ENCODE measurements at regions not wholly inside any gene's neighbourhood (a gene's known extent, or its start where the extent isn't known, plus 50 kb on each side); places are given as distances from the start of the nearest gene placed in this dataset.

DNA sequence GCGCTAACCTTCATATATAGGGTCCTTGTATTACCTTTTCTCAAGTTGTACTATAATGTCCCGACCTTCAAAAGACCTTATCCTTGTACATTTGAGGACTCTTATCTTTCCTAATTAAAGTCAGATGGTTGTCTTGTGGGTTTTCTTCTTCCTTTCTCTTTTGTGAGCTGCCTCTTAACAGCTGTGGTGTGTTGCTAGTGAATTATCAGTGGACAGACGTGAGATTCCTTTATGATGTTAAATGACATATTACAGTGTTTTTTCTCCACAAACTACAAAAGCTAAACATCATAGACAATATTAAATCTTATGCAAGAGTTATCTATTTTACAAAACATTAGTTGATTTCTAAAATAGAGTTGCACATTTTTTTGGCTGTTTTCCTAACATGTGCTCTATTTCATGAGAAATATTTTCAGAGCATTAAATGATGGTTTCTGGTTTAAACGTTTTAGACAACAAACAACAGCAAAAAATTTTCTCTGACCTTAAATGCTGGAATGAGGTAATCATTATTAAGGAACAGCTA is 272.2 kb upstream of the NPVF start:
- DNase-seq (ENCODE audit: low read depth), result no peak

GRCh38 chr7:25503306-25503705 is 275.0 kb upstream of the NPVF start:
- DNase-seq (ENCODE audit: low read depth), result no peak

DNA sequence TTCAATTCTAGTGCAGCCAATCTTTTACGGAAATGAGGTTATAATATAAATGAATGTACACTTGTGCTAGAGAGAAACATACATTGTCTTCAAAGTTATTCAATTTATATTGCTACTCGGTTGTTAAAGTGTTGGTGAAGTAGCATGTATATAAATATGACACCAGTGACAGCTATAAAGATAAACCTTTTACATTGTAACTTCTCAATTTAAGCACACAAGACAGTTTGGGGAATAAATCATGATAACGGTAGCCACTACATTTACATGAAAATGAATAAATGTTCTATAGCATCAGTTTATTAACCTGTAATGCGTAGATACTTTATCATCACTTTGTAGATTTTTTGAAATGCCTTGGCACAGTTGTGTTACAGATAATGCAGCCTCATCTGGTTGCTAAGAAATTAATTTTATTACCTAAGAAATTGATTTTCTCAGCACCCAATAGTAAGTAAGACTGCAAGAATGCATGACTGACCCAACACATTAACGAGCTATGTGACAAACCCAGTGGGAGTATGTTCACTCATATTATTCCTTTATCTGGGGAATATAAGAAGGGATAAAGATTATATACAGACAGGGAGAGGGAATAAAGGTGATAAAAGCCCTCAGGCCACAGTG is 283.9 kb upstream of the NPVF start:
- no peak for DNase-seq (ENCODE audit: low read depth)

- DNase-seq (ENCODE audit: low read depth), result no peak
Observed at GRCh38 chr7:25515633-25516275, 287.5 kb upstream of the NPVF start.

- no peak for DNase-seq (ENCODE audit: low read depth)
Observed at GRCh38 chr7:25517906-25518305, 289.6 kb upstream of the NPVF start.

DNA sequence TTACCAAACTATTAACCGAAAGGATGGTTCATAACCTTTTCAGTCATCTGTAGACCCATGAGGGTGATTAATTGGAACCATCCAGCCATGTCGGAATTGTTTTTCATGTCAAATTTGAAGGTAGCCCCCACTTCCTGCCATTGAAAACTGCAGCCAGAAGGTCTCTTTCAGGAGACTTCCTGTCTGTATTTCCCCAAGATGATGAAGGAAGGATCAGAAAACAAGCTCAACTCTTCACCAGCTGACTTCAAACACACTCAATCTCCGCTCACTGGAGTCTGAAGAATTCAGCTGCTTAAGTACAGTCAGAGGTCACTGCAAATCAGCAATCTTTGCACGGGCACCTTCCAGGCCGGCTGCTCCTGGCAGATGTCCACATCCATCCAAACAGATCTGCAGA is 291.7 kb upstream of the NPVF start:
- no peak for DNase-seq (ENCODE audit: low read depth)

- DNase-seq (ENCODE audit: low read depth), result no peak
Observed at GRCh38 chr7:25520516-25520915, 292.2 kb upstream of the NPVF start.

DNA sequence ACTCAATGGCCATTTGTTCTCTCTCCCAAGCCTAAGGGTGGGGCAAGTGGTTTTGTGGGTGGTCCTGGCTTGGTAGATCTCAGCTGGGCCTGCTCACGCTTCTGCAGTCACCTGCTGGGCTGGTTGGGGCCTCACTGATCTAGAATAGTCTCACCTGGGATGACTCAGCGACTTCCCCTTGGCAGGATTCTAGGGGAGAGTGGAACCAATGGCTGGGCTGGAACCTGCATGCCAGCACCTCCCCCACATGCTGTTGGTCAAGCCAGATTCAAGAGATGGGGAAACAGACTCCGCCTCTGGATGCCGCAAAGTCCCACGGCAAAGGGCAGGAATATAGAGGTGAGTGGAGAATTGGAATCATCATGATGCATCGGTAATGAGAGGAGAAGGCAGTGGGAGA is 292.9 kb upstream of the NPVF start:
- DNase-seq (ENCODE audit: low read depth), result no peak

GRCh38 chr7:25522727-25523126 is 294.4 kb upstream of the NPVF start:
- DNase-seq (ENCODE audit: low read depth), result no peak

GRCh38 chr7:25527665-25528170 is 299.4 kb upstream of the NPVF start:
- DNase-seq (ENCODE audit: low read depth), result no peak

GRCh38 chr7:25529320-25529719 is 301.0 kb upstream of the NPVF start:
- no peak for DNase-seq (ENCODE audit: low read depth)

- DNase-seq (ENCODE audit: low read depth), result no peak
Observed at GRCh38 chr7:25536851-25537250, 308.6 kb upstream of the NPVF start.

GRCh38 chr7:25537662-25538375 is 309.5 kb upstream of the NPVF start:
- no peak for DNase-seq (ENCODE audit: low read depth)

DNA sequence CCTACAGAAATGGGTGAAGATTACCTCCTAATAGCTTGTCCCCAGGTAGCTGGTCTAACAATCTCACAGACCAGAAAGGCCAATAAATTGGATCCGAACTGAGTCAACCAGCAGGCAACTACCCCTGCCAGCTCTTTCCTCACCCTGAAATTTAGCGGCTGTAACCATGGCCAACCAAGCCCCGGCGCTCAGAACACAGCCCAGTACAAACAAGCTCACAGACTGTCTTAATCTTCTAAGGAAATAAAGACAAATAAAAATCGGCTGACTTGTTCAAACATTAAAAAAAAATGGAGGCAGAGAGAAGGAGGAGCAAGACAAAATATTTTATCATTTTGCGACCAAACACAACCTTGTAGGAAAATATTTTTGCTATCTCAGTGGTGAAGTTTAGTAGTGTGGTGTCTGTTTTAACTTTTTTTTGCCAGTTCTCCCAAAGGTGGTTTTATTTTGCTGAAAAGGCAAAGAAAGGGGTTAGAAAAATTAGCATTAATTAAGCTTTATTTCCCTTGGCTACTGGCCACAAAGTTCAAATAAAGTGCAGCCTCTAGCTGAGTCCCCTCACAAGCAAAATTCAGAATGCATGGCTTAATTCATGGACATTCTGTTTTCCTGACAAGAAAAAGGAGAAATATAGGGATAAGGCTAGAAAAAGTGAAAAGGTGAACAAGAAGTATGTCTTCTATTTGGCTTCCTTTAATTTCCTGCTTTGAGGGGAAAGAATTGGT is 313.0 kb upstream of the NPVF start:
- DNase-seq (ENCODE audit: low read depth), result no peak

DNA sequence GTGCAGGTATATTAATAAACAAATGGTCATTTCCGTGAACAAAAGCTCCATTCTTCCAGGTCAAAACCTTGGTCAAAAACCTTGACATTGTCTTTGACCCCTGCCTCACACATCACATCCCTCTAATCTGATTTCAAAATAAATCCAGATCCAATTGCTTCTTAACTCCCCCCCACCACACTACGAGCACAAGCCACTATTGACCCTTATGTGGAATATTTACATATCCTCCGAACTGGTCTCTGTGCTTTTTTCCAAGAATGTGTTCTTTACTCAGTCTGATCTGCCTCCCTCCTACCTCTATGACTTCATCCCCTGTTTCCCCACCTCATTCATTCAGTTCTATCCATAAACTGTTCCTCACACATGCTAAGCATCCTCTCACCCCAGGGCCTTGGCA is 313.6 kb upstream of the NPVF start:
- no peak for DNase-seq (ENCODE audit: low read depth)

GRCh38 chr7:25543210-25543609 is 314.9 kb upstream of the NPVF start:
- no peak for DNase-seq (ENCODE audit: low read depth)

- no peak for DNase-seq (ENCODE audit: low read depth)
Observed at GRCh38 chr7:25543798-25544197, 315.5 kb upstream of the NPVF start.

- DNase-seq (ENCODE audit: low read depth), result no peak
Observed at GRCh38 chr7:25544254-25544653, 316.0 kb upstream of the NPVF start.

DNA sequence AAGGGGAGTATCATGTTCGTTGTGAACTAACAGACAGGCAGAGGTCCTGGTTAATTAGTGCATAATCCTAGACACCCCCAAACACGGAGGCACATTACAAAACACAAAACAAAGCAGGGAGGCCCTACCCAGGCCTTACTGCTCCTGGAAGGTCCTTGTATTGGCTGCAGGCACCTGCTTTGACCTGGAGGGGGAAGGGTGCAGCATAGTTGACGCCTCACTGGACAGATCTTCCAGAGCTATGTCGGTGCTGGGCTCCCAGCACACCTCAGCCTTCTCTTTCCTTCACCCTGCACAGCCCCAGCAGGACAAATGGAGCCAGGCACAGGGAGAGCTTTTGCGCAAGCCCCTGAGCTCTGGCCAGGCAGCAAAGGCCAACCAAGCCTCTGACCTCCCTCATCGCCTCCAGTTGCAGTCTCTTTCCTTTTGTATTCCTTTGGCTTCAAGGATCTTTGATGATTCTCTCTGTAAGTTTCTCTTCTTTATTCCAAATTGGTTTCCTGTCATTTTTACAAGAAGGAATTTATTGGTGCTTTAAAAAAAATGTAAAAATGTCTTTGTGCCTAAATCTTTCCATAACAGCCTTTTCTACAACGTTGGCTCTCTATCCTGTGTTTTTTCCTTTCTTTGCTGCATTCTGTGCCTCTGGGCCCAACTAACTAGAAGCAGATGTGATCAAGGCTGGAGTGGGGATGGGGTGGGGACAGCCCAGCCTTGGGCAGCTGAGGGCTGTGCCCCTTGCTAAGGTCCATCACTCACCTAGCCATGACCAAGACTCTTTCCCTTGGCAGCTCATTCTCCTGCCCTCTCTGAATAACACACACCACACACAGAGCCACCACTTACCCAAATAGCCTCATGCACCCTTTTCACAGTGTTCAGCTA is 317.1 kb upstream of the NPVF start:
- DNase-seq (ENCODE audit: low read depth), result no peak

DNA sequence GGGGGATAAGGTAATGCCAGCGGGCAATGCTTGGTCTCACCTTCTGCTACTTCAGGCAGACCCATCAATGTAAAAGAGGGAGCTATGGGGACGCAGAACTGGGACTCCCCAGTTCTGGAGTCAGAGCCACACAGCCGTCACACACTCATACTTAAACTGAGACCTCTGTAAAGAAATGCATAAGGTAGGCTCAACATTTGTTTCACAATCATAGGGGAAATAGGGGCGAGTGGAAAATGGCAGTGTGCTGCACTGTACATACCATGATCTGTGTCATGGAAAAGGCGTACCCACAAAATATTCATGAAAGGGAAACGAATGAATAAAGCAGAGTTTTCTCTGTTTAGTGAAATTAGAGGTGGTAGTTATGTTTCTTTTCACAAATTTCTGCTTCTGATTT is 318.0 kb upstream of the NPVF start:
- no peak for DNase-seq (ENCODE audit: low read depth)
